DMS114 treated with DMSO at 0.1 percent for 48 hours (cell line): ENCODE measurements at regions not wholly inside any gene's neighbourhood (a gene's known extent, or its start where the extent isn't known, plus 50 kb on each side); places are given as distances from the start of the nearest gene placed in this dataset.
"Not testable (repeated sequence)": the region's sequence is repeated elsewhere in the genome, so short reads cannot be mapped to it uniquely, and the experiment has no call there.

Experiments
- DNase-seq: peaks from one replicate; lab custom pipeline; 2025; ENCODE audit not compliant: unreplicated experiment; lab: John Stamatoyannopoulos, UW

- DNase-seq: no peak
These were observed 92.5 kb downstream of the MMUT start for GRCh38 chr6:49370518-49370917.

GRCh38 chr6:49366539-49366938 is 96.5 kb downstream of the MMUT start:
- no peak for DNase-seq

- DNase-seq: no peak
These were observed 114.5 kb downstream of the MMUT start for GRCh38 chr6:49348561-49348960.

- DNase-seq: no peak
These were observed 120.6 kb downstream of the MMUT start for GRCh38 chr6:49342410-49342809.

GRCh38 chr6:49341869-49342268 is 121.2 kb downstream of the MMUT start:
- DNase-seq: no peak

- no peak for DNase-seq
These were observed 124.0 kb downstream of the MMUT start for GRCh38 chr6:49339096-49339495.

- DNase-seq: no peak
These were observed 126.4 kb downstream of the MMUT start for GRCh38 chr6:49336514-49337131.

GRCh38 chr6:49333345-49334125 is 129.5 kb downstream of the MMUT start:
- no peak for DNase-seq

GRCh38 chr6:49332781-49333180 is 130.3 kb downstream of the MMUT start:
- no peak for DNase-seq

- DNase-seq: no peak
These were observed 133.9 kb downstream of the MMUT start for GRCh38 chr6:49329186-49329585.

GRCh38 chr6:49328051-49328744 is 134.9 kb downstream of the MMUT start:
- no peak for DNase-seq

- no peak for DNase-seq
These were observed 135.5 kb downstream of the MMUT start for GRCh38 chr6:49327571-49327970.

- no peak for DNase-seq
These were observed 136.0 kb downstream of the MMUT start for GRCh38 chr6:49327005-49327404.

- no peak for DNase-seq
These were observed 136.7 kb downstream of the MMUT start for GRCh38 chr6:49326347-49326746.

GRCh38 chr6:49325891-49326290 is 137.2 kb downstream of the MMUT start:
- DNase-seq: no peak

- DNase-seq: no peak
These were observed 140.2 kb downstream of the MMUT start for GRCh38 chr6:49322861-49323260.

- DNase-seq: no peak
These were observed 141.4 kb downstream of the MMUT start for GRCh38 chr6:49321561-49322072.

- DNase-seq: no peak
These were observed 158.0 kb downstream of the MMUT start for GRCh38 chr6:49305010-49305409.

- DNase-seq: not testable (repeated sequence)
These were observed 158.7 kb downstream of the MMUT start for GRCh38 chr6:49304393-49304792.

- DNase-seq: no peak
These were observed 162.1 kb downstream of the MMUT start for GRCh38 chr6:49300911-49301310.

GRCh38 chr6:49300443-49300842 is 162.6 kb downstream of the MMUT start:
- no peak for DNase-seq

- DNase-seq: no peak
These were observed 163.8 kb downstream of the MMUT start for GRCh38 chr6:49299279-49299678.
